D721Med (cell line): ENCODE measurements at regions not wholly inside any gene's neighbourhood (a gene's known extent, or its start where the extent isn't known, plus 50 kb on each side); places are given as distances from the start of the nearest gene placed in this dataset.
"Not testable (repeated sequence)": the region's sequence is repeated elsewhere in the genome, so short reads cannot be mapped to it uniquely, and the experiment has no call there.

ENCODE experiments used
- DNase-seq: peaks from one replicate; pipeline ENCODE4 v3.0.0; 2011; ENCODE audit warnings: low spot score; ENCODE audit not compliant: insufficient read length
- FAIRE-seq: peaks from 2 replicates; lab custom pipeline; 2011; peaks lifted over from hg19 to GRCh38; lab: Jason Lieb, UNC
- TF ChIP-seq, protein P1 (sequence below): IDR thresholded peaks from 2 replicates; pipeline ENCODE4 v1.5.1; 2012; ENCODE audit warnings: mild to moderate bottlenecking, control low read depth; ENCODE audit not compliant: insufficient read depth; ENCODE audit errors: missing control alignments

DNA sequence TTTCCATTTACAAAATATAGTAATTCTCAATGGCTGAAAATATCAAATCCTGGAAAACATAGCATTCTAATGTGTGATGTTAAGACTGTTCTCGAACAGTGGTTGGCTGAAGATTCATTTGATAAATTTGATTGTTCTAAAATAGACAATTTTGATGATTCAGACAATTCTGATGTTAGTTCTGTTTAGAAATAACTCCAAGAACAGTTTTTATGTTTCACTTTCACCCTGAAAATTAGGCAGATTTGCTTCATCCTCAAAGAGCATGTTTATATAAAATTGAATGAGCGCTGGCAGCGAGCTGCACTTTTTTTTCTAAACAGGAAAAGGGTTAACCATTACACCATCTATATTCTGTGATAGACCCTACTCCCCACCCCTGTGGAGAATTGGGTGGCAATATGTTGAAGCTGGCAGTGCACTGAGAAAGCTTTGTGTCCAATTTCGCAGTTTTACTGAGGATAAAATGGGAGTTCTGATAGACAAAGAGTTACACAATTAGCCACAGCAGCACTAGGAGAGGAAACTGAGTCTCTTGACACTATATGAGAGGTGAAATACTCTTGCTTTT, 69.6 kb upstream of the TMED7 start:
- FAIRE-seq (no peak), DNase-seq (no peak)
- TF ChIP-seq, protein P1, sequence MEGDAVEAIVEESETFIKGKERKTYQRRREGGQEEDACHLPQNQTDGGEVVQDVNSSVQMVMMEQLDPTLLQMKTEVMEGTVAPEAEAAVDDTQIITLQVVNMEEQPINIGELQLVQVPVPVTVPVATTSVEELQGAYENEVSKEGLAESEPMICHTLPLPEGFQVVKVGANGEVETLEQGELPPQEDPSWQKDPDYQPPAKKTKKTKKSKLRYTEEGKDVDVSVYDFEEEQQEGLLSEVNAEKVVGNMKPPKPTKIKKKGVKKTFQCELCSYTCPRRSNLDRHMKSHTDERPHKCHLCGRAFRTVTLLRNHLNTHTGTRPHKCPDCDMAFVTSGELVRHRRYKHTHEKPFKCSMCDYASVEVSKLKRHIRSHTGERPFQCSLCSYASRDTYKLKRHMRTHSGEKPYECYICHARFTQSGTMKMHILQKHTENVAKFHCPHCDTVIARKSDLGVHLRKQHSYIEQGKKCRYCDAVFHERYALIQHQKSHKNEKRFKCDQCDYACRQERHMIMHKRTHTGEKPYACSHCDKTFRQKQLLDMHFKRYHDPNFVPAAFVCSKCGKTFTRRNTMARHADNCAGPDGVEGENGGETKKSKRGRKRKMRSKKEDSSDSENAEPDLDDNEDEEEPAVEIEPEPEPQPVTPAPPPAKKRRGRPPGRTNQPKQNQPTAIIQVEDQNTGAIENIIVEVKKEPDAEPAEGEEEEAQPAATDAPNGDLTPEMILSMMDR = no peak

DNA sequence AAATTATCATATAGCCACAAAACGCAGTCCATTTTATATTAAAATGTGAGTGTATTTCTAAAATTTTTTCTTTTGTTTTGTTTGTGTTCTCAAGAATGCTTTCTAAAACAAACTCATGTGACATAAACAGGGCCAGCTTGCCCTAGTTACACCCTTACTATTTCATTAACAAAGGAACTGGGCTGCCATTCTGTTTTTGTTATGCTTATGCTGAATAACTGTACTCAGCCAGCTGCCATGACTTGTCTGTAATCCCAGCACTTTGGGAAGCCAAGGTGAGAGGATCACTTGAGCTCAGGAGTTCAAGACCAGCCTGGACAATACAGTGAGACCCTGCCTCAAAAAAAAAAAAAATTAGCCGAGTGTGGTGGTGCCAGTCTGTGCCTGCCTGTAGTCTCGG, 66.0 kb upstream of the TMED7 start:
- FAIRE-seq, DNase-seq: not testable (repeated sequence)

DNA sequence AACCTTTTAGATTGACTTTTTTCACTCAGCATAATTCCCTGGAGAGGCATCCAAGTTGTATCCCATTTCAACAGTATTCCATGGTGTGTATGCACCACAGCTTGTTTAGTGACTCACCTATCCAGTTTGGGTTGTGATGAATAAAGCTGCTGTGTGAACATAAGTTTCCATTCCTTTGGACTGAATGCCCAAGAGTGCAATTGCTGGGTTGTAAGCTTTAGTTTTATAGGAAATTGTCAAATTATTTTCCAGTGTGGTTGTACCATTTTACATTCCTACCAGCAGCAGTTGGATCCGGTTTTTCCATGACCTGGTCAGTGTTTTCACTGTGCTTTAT, 60.9 kb upstream of the TMED7 start:
- FAIRE-seq = no peak
- DNase-seq = no peak
- TF ChIP-seq, protein P1 = no peak

DNA sequence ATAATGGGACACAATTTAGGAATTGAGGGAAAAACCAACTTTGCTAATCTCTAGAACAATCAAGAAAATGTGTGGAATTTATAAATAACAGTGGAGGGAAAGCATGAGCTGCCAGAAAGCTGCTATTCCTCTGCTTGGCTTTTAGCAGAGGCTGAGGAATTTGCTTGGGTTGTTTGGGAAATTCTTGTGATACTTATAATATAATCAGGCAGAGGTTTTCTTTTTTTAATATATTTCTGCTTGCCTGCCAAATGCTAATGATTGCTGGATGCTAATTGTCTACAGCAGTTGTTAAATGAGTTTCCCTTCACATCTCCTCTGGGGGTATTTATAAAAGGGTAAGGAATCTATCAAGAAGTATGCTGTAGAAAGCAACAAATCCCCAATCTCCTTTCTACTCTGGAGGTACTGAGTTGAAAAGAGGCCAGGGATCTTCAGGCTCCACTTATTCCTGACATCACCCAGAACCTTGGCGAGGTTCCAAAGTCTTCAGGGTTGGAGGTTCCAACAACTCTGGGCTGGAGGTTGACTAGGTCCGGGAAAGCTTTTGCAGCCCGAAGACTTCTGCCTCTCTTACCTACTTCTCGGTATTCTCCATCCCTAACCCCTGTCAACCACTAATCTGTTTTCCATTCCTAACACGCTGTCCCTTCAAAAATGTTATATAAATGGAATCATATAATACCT, 60.4 kb upstream of the TMED7 start:
- no peak for FAIRE-seq
- DNase-seq = no peak
- TF ChIP-seq, protein P1 = no peak

DNA sequence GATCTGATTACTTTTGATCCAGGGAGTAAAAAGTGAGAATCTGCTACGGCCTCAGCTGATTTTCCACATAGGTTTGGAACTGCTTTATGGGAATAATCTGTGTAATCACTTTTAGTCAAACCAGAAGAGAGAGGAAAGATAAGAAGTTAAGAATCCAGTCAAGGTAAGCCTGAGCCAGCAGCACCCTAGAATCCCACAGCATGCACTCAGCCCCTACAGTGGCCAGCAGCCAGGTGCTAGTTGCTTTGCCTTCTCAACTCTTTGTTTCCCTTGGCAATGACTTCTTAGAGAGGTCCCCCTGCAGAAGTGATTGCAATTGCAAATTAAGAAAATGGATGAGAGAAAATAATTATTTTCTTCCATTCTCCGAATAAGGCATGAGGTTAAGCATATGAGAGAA, 59.7 kb upstream of the TMED7 start:
- DNase-seq = no peak
- TF ChIP-seq, protein P1 = no peak
- FAIRE-seq = no peak

DNA sequence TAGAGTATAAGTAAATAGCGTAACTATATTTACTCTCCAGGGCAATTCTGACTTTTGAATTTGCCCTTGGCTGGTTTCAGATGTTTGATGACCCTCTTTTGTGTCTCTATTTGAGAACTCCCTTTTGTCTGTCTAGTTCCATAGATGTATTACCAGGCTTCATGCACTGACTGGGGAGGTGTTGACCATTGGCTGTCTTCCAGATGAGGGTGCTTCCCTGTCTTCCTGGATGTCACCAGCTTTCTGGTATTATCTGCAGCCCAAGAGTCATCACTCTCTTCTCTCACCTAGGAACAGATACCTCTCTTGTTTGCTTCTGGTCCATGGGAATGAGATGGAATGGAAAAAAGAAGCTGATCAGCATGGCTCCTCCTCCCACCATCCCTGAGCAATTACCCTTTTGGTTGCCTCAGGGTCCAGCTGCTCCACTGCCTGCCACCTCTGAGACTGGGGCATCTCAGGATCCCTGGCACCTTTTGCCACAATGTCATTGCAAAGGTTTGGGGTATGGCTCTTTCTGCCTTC, 58.7 kb upstream of the TMED7 start:
- TF ChIP-seq, protein P1 = no peak
- DNase-seq (no peak), FAIRE-seq (no peak)

DNA sequence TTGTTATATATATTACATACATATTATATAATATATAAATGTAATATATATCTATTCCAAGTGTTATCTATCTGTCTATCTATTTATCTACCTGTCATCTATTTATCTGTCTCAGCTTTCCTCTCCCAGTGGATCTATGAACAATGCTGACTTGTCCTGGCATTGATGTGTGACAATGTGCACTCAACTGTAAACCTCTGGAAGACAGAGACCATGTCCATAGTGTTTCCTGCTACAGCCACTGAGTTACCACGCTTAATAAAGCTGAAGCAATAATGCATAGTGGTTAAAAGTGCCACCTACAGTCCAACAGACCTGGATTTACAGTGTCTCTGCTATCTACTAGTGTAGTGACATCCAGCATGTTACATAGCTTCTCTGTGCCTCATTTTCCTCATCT, 57.2 kb upstream of the TMED7 start:
- TF ChIP-seq, protein P1 = no peak
- DNase-seq = no peak
- no peak for FAIRE-seq
